B cell (primary cell): ENCODE measurements at regions not wholly inside any gene's neighbourhood (a gene's known extent, or its start where the extent isn't known, plus 50 kb on each side); places are given as distances from the start of the nearest gene placed in this dataset.

Experiments used
- ATAC-seq: fragments of 200-7000 bp; cut with Tn5 transposase; one replicate; pipeline ENCODE4 v1.10.0; 2021; ENCODE audit warnings: low read depth, mild to moderate bottlenecking, moderate number of reproducible peaks, moderate library complexity
- CTCF ChIA-PET: fragments of 350-600 bp; sonication (Branson Sonifier 250); formaldehyde crosslinking; loops from one replicate; lab custom pipeline; 2021; ENCODE audit warnings: antibody characterized with exemption, inconsistent platforms; lab: Charles Lee
- POLR2A ChIA-PET: fragments of 350-600 bp; sonication (Branson Sonifier 250); formaldehyde crosslinking; loops from one replicate; lab custom pipeline; 2021; ENCODE audit warnings: antibody characterized with exemption; lab: Charles Lee
- DNase-seq: peaks from one replicate; pipeline ENCODE4 v3.0.0; 2013
- H2AFZ ChIP-seq: 2 replicates; pipeline ENCODE4 v1.6.1; 2012; ENCODE audit warnings: mild to moderate bottlenecking, low read depth, low read length; ENCODE audit not compliant: insufficient read depth, poor library complexity, severe bottlenecking
- H3K27ac ChIP-seq, 2 donors: 1 replicate in 1 of 2; 2 replicates in 1 of 2; pipeline ENCODE4 v1.5.1; 2012 to 2013; ENCODE audit warnings: low read length in 2 of 2, mild to moderate bottlenecking in 2 of 2, moderate library complexity in 1 of 2
- H3K27me3 ChIP-seq, 4 experiments: fragments of 200-600 bp in 1 of 4; sonication (generic) in 1 of 4; replicated peaks in 1 of 4; 1 replicate in 2 of 4; 2 replicates in 2 of 4; pipeline versions ENCODE4 v1.6.1 to v1.7.0; 2013 to 2016; ENCODE audit warnings: low read length in 3 of 4, mild to moderate bottlenecking in 2 of 4, mixed read lengths in 1 of 4, moderate library complexity in 1 of 4; ENCODE audit not compliant: insufficient read depth in 4 of 4, control insufficient read depth in 3 of 4; ENCODE audit errors: control extremely low read depth in 1 of 4
- H3K36me3 ChIP-seq, 2 experiments: replicated peaks in 1 of 2; 1 replicate in 1 of 2; 2 replicates in 1 of 2; pipeline versions ENCODE4 v1.6.1 to v1.7.1; 2013; ENCODE audit warnings: low read length in 1 of 2; ENCODE audit not compliant: insufficient read depth in 2 of 2, control insufficient read depth in 1 of 2; ENCODE audit errors: control extremely low read depth in 1 of 2, extremely low read depth in 1 of 2
- H3K4me1 ChIP-seq, 2 donors: fragments of 200-600 bp in 1 of 2; sonication (generic) in 1 of 2; 1 replicate in 1 of 2; 2 replicates in 1 of 2; pipeline versions ENCODE4 v1.5.1 to v1.6.1; 2013 to 2017; ENCODE audit warnings: low read length in 2 of 2; ENCODE audit not compliant: control insufficient read depth in 2 of 2, insufficient read depth in 2 of 2
- H3K4me2 ChIP-seq: replicated peaks from 2 replicates; pipeline ENCODE3; 2012; ENCODE audit warnings: mild to moderate bottlenecking, low read depth, low read length; ENCODE audit not compliant: poor library complexity, severe bottlenecking
- H3K4me3 ChIP-seq, 5 experiments: fragments of 200-600 bp in 1 of 5; sonication (generic) in 1 of 5; 1 replicate in 3 of 5; 2 replicates in 2 of 5; pipeline versions ENCODE4 v1.5.1 to v1.7.0; 2011 to 2016; ENCODE audit warnings: low read length in 4 of 5, mild to moderate bottlenecking in 4 of 5, low read depth in 2 of 5, control low read depth in 1 of 5, moderate library complexity in 1 of 5; ENCODE audit not compliant: insufficient read depth in 1 of 5; ENCODE audit errors: control extremely low read depth in 1 of 5, extremely low read depth in 1 of 5
- H3K79me2 ChIP-seq: fragments of 200-600 bp; sonication (generic); one replicate; pipeline ENCODE4 v1.6.0; 2016; ENCODE audit warnings: low read length; ENCODE audit not compliant: control insufficient read depth, insufficient read depth
- H3K9ac ChIP-seq: fragments of 200-600 bp; sonication (generic); 2 replicates; pipeline ENCODE4 v1.6.1; 2017; ENCODE audit warnings: mild to moderate bottlenecking, low read length, moderate library complexity
- H3K9me3 ChIP-seq, 3 donors: one replicate each; pipeline versions ENCODE4 v1.6.1 to v1.7.1; 2013; ENCODE audit warnings: low read length in 2 of 3; ENCODE audit not compliant: control insufficient read depth in 2 of 3, insufficient read depth in 1 of 3; ENCODE audit errors: control extremely low read depth in 1 of 3
- H4K20me1 ChIP-seq: 2 replicates; pipeline ENCODE4 v1.6.0; 2012; ENCODE audit warnings: mild to moderate bottlenecking, low read length; ENCODE audit not compliant: insufficient read depth, control insufficient read depth, poor library complexity, severe bottlenecking
- H3K27ac Mint-ChIP-seq: one replicate; pipeline ENCODE4 v1.8.0; 2021; ENCODE audit warnings: mixed read lengths
- H3K27me3 Mint-ChIP-seq: one replicate; pipeline ENCODE4 v1.8.0; 2021; ENCODE audit warnings: mixed read lengths
- H3K4me1 Mint-ChIP-seq: one replicate; pipeline ENCODE4 v1.8.0; 2021; ENCODE audit warnings: mixed read lengths
- H3K4me3 Mint-ChIP-seq: one replicate; pipeline ENCODE4 v1.8.0; 2021; ENCODE audit warnings: mixed read lengths
- H3K9me3 Mint-ChIP-seq: one replicate; pipeline ENCODE4 v1.8.0; 2022; ENCODE audit warnings: mixed read lengths; ENCODE audit not compliant: insufficient read depth
- CTCF ChIP-seq: fragments of 200-600 bp; IDR thresholded peaks from one replicate; pipeline ENCODE4 v1.8.0; 2022; ENCODE audit warnings: antibody characterized with exemption, mild to moderate bottlenecking
- EZH2 ChIP-seq: IDR thresholded peaks from 2 replicates; pipeline ENCODE4 v1.6.1; 2012; ENCODE audit warnings: borderline replicate concordance, low read depth, mild to moderate bottlenecking, moderate library complexity, low read length; ENCODE audit not compliant: insufficient read depth, poor library complexity, severe bottlenecking
- WGBS: methylation state at CpG from one replicate; pipeline ENCODE4 v1.1.5; 2013; ENCODE audit warnings: missing lambda C conversion rate; ENCODE audit not compliant: insufficient coverage; 5-methylcytosine and 5-hydroxymethylcytosine counted together
- intact Hi-C: fragments of 100-400 bp; cut with micrococcal nuclease; formaldehyde crosslinking; loops from one replicate; pipeline ENCODE4 v1.10.0; 2022

GRCh38 chr16:5668553-5668952 lies 571.0 kb upstream of the EEF2KMT start:
- H3K27ac Mint-ChIP-seq = no peak overlapping the region
- no peak overlapping the region for H3K4me3 Mint-ChIP-seq
- Histone ChIP-seq H3K9me3 (peaks cover 0 to 16% (median 0%) of the 10 kb centered on the region in 3 donors), H3K27ac (no peak overlapping the region), H3K27me3 (no peaks in the 10 kb centered on the region), H3K4me2 (no peak overlapping the region), H3K79me2 (no peaks in the 10 kb centered on the region), H3K4me3 (no peak overlapping the region), H3K9ac (no peak overlapping the region), H3K36me3 (no peaks in the 10 kb centered on the region), H2AFZ (no peak overlapping the region), H3K4me1 (no peaks in the 10 kb centered on the region), H4K20me1 (no peaks in the 10 kb centered on the region)
- no peaks in the 10 kb centered on the region for H3K27me3 Mint-ChIP-seq
- no CpG with 5 or more reads among the region's 2 CpGs for WGBS
- DNase-seq (no peak), ATAC-seq (no peak)
- ChIA-PET CTCF (no interaction called here), POLR2A (no interaction called here)
- intact Hi-C loops = no loop called here
- no peaks in the 10 kb centered on the region for H3K9me3 Mint-ChIP-seq
- no peak for TF ChIP-seq EZH2
- TF ChIP-seq CTCF = no peak
- H3K4me1 Mint-ChIP-seq = no peaks in the 10 kb centered on the region

- H3K9me3 ChIP-seq = peaks cover 0 to 15% (median 0%) of the 10 kb centered on the region in 3 donors
- H3K4me1 ChIP-seq = no peaks in the 10 kb centered on the region
- CTCF ChIA-PET = no interaction called here
- no peaks in the 10 kb centered on the region for H3K27me3 ChIP-seq
- Mint-ChIP-seq H3K27ac (no peak overlapping the region), H3K4me1 (no peaks in the 10 kb centered on the region), H3K4me3 (no peak overlapping the region), H3K9me3 (no peaks in the 10 kb centered on the region), H3K27me3 (no peaks in the 10 kb centered on the region)
- no peak for DNase-seq
- no peak overlapping the region for H3K9ac ChIP-seq
- H3K79me2 ChIP-seq = no peaks in the 10 kb centered on the region
- no peak for ATAC-seq
- H3K4me3 ChIP-seq = no peak overlapping the region
- no peaks in the 10 kb centered on the region for H3K36me3 ChIP-seq
- H4K20me1 ChIP-seq = no peaks in the 10 kb centered on the region
- WGBS = 73% methylated on average over 7 of the region's 11 CpGs
- no peak overlapping the region for H2AFZ ChIP-seq
- H3K27ac ChIP-seq = no peak overlapping the region
- TF ChIP-seq CTCF (no peak), EZH2 (no peak)
- no peak overlapping the region for H3K4me2 ChIP-seq
- POLR2A ChIA-PET = no interaction called here
- intact Hi-C loops = no loop called here
Measured at GRCh38 chr16:5665834-5666233, 568.2 kb upstream of the EEF2KMT start.
